WTC11 (cell line): ENCODE measurements at regions not wholly inside any gene's neighbourhood (a gene's known extent, or its start where the extent isn't known, plus 50 kb on each side); places are given as distances from the start of the nearest gene placed in this dataset.

Experiments used
- ATAC-seq: fragments of 200-7000 bp; cut with Tn5 transposase; 2 replicates; pipeline ENCODE4 v1.10.0; 2021; ENCODE audit warnings: mild to moderate bottlenecking, moderate library complexity
- CTCF ChIA-PET: fragments of 300-600 bp; sonication (Branson Sonifier 250); formaldehyde crosslinking; loops from one replicate; lab custom pipeline; 2021; ENCODE audit warnings: antibody characterized with exemption; lab: Charles Lee
- POLR2A ChIA-PET: fragments of 350-600 bp; sonication (Branson Sonifier 250); formaldehyde crosslinking; loops from one replicate; lab custom pipeline; 2021; ENCODE audit warnings: antibody characterized with exemption; lab: Charles Lee
- DNase-seq: peaks from one replicate; pipeline ENCODE4 v3.0.0; 2021; ENCODE audit warnings: low spot score
- H3K27ac Mint-ChIP-seq: 2 replicates; pipeline ENCODE4 v1.8.0; 2021; ENCODE audit warnings: mixed read lengths
- H3K27me3 Mint-ChIP-seq: 2 replicates; pipeline ENCODE4 v1.8.0; 2021; ENCODE audit warnings: low read depth, mild to moderate bottlenecking, moderate library complexity, mixed read lengths
- H3K36me3 Mint-ChIP-seq: 2 replicates; pipeline ENCODE4 v1.8.0; 2021; ENCODE audit warnings: mixed read lengths
- H3K4me1 Mint-ChIP-seq: 2 replicates; pipeline ENCODE4 v1.8.0; 2022; ENCODE audit warnings: mixed read lengths
- H3K4me3 Mint-ChIP-seq: 2 replicates; pipeline ENCODE4 v1.8.0; 2021; ENCODE audit warnings: mild to moderate bottlenecking, moderate library complexity, mixed read lengths
- H3K9me3 Mint-ChIP-seq: 2 replicates; pipeline ENCODE4 v1.8.0; 2021; ENCODE audit warnings: mixed read lengths
- ATF1 ChIP-seq: sonication (generic); formaldehyde crosslinking; IDR thresholded peaks from 2 replicates; pipeline ENCODE4 v1.8.1; 2023; ENCODE audit warnings: mild to moderate bottlenecking, moderate library complexity, missing genetic modification reagents
- ATF6 ChIP-seq: sonication (generic); formaldehyde crosslinking; IDR thresholded peaks from 2 replicates; pipeline ENCODE4 v1.8.1; 2023; ENCODE audit warnings: mild to moderate bottlenecking, missing genetic modification reagents
- CDX4 ChIP-seq: fragments of 250-450 bp; sonication (Bioruptor Pico); IDR thresholded peaks from 2 replicates; pipeline ENCODE4 v1.9.0; 2021; ENCODE audit warnings: moderate library complexity, mild to moderate bottlenecking, inconsistent platforms, borderline replicate concordance
- E2F1 ChIP-seq: sonication (generic); formaldehyde crosslinking; IDR thresholded peaks from 2 replicates; pipeline ENCODE4 v1.8.0; 2022; ENCODE audit warnings: mild to moderate bottlenecking, missing genetic modification reagents
- E2F4 ChIP-seq: sonication (generic); formaldehyde crosslinking; IDR thresholded peaks from 2 replicates; pipeline ENCODE4 v1.8.1; 2022; ENCODE audit warnings: low read depth, mild to moderate bottlenecking, moderate library complexity, missing genetic modification reagents, borderline replicate concordance
- FOXJ3 ChIP-seq: sonication (generic); formaldehyde crosslinking; IDR thresholded peaks from 2 replicates; pipeline ENCODE4 v1.9.0; 2021; ENCODE audit warnings: missing genetic modification reagents, mild to moderate bottlenecking, borderline replicate concordance
- IRF2 ChIP-seq: sonication (generic); formaldehyde crosslinking; IDR thresholded peaks from 2 replicates; pipeline ENCODE4 v1.8.0; 2022; ENCODE audit warnings: low read depth, missing genetic modification reagents, borderline replicate concordance
- JUN ChIP-seq: sonication (generic); formaldehyde crosslinking; IDR thresholded peaks from 2 replicates; pipeline ENCODE4 v1.8.0; 2023; ENCODE audit warnings: mild to moderate bottlenecking, missing genetic modification reagents
- MAX ChIP-seq: sonication (generic); formaldehyde crosslinking; IDR thresholded peaks from 2 replicates; pipeline ENCODE4 v1.8.0; 2022; ENCODE audit warnings: mild to moderate bottlenecking, missing genetic modification reagents
- NR1H2 ChIP-seq: sonication (generic); formaldehyde crosslinking; IDR thresholded peaks from 2 replicates; pipeline ENCODE4 v1.9.0; 2021; ENCODE audit warnings: mild to moderate bottlenecking, moderate library complexity, missing genetic modification reagents
- PRDM15 ChIP-seq: sonication (generic); formaldehyde crosslinking; IDR thresholded peaks from 2 replicates; pipeline ENCODE4 v1.8.0; 2022; ENCODE audit warnings: missing genetic modification reagents
- SMAD3 ChIP-seq: sonication (generic); formaldehyde crosslinking; IDR thresholded peaks from 2 replicates; pipeline ENCODE4 v1.8.0; 2022; ENCODE audit warnings: missing genetic modification reagents, mild to moderate bottlenecking, borderline replicate concordance
- SMAD4 ChIP-seq: sonication (generic); formaldehyde crosslinking; IDR thresholded peaks from 2 replicates; pipeline ENCODE4 v1.8.0; 2022; ENCODE audit warnings: mild to moderate bottlenecking, missing genetic modification reagents
- TCF7 ChIP-seq: sonication (generic); formaldehyde crosslinking; IDR thresholded peaks from 2 replicates; pipeline ENCODE4 v1.8.0; 2022; ENCODE audit warnings: mild to moderate bottlenecking, low read depth, missing genetic modification reagents, moderate library complexity
- TP53 ChIP-seq: sonication (generic); formaldehyde crosslinking; IDR thresholded peaks from 2 replicates; pipeline ENCODE4 v1.8.1; 2023; ENCODE audit warnings: mild to moderate bottlenecking, missing genetic modification reagents
- USF1 ChIP-seq: sonication (generic); formaldehyde crosslinking; IDR thresholded peaks from 2 replicates; pipeline ENCODE4 v1.8.0; 2022; ENCODE audit warnings: mild to moderate bottlenecking, missing genetic modification reagents
- ZBTB43 ChIP-seq: sonication (generic); formaldehyde crosslinking; IDR thresholded peaks from 2 replicates; pipeline ENCODE4 v1.8.1; 2023; ENCODE audit warnings: mild to moderate bottlenecking, missing genetic modification reagents
- ZNF232 ChIP-seq: sonication (generic); formaldehyde crosslinking; IDR thresholded peaks from 2 replicates; pipeline ENCODE4 v1.8.0; 2022; ENCODE audit warnings: mild to moderate bottlenecking, missing genetic modification reagents
- ZNF263 ChIP-seq: sonication (generic); formaldehyde crosslinking; IDR thresholded peaks from 2 replicates; pipeline ENCODE4 v1.8.1; 2022; ENCODE audit warnings: low read depth, mild to moderate bottlenecking, moderate library complexity, missing genetic modification reagents
- ZNF396 ChIP-seq: fragments of 250-450 bp; sonication (Bioruptor Pico); IDR thresholded peaks from 2 replicates; pipeline ENCODE4 v1.8.0; 2021; ENCODE audit warnings: mild to moderate bottlenecking, moderate library complexity, borderline replicate concordance
- ZNF416 ChIP-seq: fragments of 250-450 bp; sonication (Bioruptor Pico); IDR thresholded peaks from 2 replicates; pipeline ENCODE4 v1.9.0; 2021; ENCODE audit warnings: mild to moderate bottlenecking, inconsistent platforms

- ChIA-PET POLR2A (no interaction called here), CTCF (no interaction called here)
- H3K36me3 Mint-ChIP-seq, result peaks cover 27% of the 10 kb centered on the region
- H3K4me1 Mint-ChIP-seq, result no peaks in the 10 kb centered on the region
- H3K4me3 Mint-ChIP-seq, result no peak overlapping the region
- TF ChIP-seq SMAD3 (CRISPR knock-in tag) (no peak), IRF2 (no peak), ZNF263 (no peak), USF1 (no peak), ZNF416 (CRISPR knock-in tag) (no peak)
- ATAC-seq (no peak), DNase-seq (no peak)
- H3K9me3 Mint-ChIP-seq, result peaks cover 44% of the 10 kb centered on the region
- H3K27ac Mint-ChIP-seq, result no peak overlapping the region
- no peaks in the 10 kb centered on the region for H3K27me3 Mint-ChIP-seq
These were observed 262.2 kb upstream of the CEP162 start for GRCh38 chr6:84489598-84489997.

GRCh38 chr6:84486526-84486925 is 259.1 kb upstream of the CEP162 start:
- H3K4me1 Mint-ChIP-seq, result no peaks in the 10 kb centered on the region
- H3K36me3 Mint-ChIP-seq, result peaks cover 27% of the 10 kb centered on the region
- TF ChIP-seq ATF1 (CRISPR knock-in tag) (no peak), NR1H2 (CRISPR knock-in tag) (no peak), ZNF396 (no peak), TP53 (CRISPR knock-in tag) (no peak), PRDM15 (CRISPR knock-in tag) (no peak), E2F1 (CRISPR knock-in tag) (no peak), MAX (CRISPR knock-in tag) (no peak)
- ATAC-seq, result no peak
- peaks cover 58% of the 10 kb centered on the region for H3K9me3 Mint-ChIP-seq
- no peak overlapping the region for H3K27ac Mint-ChIP-seq
- ChIA-PET POLR2A (no interaction called here), CTCF (no interaction called here)
- H3K4me3 Mint-ChIP-seq, result no peak overlapping the region
- DNase-seq, result no peak
- H3K27me3 Mint-ChIP-seq, result no peaks in the 10 kb centered on the region

- H3K4me3 Mint-ChIP-seq, result no peak overlapping the region
- DNase-seq, result no peak
- ATAC-seq, result no peak
- H3K27ac Mint-ChIP-seq, result no peak overlapping the region
- H3K36me3 Mint-ChIP-seq, result no peaks in the 10 kb centered on the region
- 0 out of 2 replicates have a peak, but pooled peaks cover 3% of the 10 kb centered on the region for H3K4me1 Mint-ChIP-seq
- no peaks in the 10 kb centered on the region for H3K27me3 Mint-ChIP-seq
- ChIA-PET CTCF (no interaction called here), POLR2A (no interaction called here)
- TF ChIP-seq SMAD4, result no peak
- no peak for TF ChIP-seq E2F4 (CRISPR knock-in tag)
- TF ChIP-seq ATF6 (CRISPR knock-in tag), result no peak
- no peak for TF ChIP-seq TCF7
- TF ChIP-seq ZBTB43 (CRISPR knock-in tag), result no peak
- TF ChIP-seq ZNF232 (CRISPR knock-in tag), result no peak
- no peak for TF ChIP-seq FOXJ3 (CRISPR knock-in tag)
- no peak for TF ChIP-seq CDX4 (CRISPR knock-in tag)
- TF ChIP-seq JUN (CRISPR knock-in tag), result no peak
- peaks cover 12% of the 10 kb centered on the region for H3K9me3 Mint-ChIP-seq
These were observed 241.7 kb upstream of the CEP162 start for GRCh38 chr6:84469144-84469543.
